ENCODE measurements at regions not wholly inside any gene's neighbourhood (a gene's known extent, or its start where the extent isn't known, plus 50 kb on each side); places are given as distances from the start of the nearest gene placed in this dataset.

DNA sequence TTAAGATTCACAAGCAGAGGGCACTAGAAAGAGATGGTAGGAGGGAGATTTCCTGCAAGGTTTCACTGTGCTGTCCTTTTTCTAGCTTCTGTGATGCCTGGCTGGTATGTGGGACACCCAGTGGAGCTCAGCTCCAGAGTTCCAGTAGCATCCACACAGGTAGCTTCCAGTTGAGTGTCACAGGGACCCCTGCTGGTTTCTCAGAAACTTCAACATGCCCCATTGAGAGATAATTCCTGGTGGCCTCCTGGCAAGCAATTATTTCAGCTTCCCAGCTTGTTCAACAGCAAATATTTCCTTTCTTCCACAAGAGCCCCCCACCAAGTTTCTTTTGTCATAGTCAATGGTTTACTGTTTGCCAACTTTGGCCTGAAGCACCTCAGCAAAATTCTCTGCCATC is 858.7 kb downstream of the REEP3 start:
- no peak overlapping the region for H3K4me3 ChIP-seq (ENCODE audit: control insufficient read depth, low read depth, low read length)
- DNase-seq (ENCODE audit: low read depth), result no peak
- TF ChIP-seq, protein P1, sequence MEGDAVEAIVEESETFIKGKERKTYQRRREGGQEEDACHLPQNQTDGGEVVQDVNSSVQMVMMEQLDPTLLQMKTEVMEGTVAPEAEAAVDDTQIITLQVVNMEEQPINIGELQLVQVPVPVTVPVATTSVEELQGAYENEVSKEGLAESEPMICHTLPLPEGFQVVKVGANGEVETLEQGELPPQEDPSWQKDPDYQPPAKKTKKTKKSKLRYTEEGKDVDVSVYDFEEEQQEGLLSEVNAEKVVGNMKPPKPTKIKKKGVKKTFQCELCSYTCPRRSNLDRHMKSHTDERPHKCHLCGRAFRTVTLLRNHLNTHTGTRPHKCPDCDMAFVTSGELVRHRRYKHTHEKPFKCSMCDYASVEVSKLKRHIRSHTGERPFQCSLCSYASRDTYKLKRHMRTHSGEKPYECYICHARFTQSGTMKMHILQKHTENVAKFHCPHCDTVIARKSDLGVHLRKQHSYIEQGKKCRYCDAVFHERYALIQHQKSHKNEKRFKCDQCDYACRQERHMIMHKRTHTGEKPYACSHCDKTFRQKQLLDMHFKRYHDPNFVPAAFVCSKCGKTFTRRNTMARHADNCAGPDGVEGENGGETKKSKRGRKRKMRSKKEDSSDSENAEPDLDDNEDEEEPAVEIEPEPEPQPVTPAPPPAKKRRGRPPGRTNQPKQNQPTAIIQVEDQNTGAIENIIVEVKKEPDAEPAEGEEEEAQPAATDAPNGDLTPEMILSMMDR (conservative IDR thresholded peaks at IDR 0.05; ENCODE audit: control insufficient read depth, insufficient read depth, low read depth, low read length), result no peak

DNA sequence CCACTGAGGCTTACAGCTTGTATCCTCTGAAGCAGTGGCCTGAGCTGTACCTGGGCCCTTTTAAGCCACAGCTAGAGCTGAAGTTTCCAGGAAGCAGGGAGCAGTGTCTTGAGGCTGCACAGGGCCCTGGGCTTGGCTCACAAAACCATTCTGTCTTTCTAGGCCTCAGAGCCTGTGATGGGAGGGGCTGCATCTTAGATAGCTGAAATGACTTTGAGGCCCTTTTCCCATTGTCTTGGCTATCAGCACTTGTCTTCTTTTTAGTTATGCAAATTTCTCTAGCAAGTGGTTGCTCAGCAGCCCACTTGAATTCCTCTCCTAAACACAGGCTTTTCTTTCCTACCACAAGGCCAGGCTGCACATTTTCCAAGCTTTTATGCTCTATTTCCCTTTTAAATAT is 864.2 kb downstream of the REEP3 start:
- DNase-seq (ENCODE audit: low read depth), result no peak
- H3K4me3 ChIP-seq (ENCODE audit: control insufficient read depth, low read depth, low read length), result no peak overlapping the region
- TF ChIP-seq, protein P1 (conservative IDR thresholded peaks at IDR 0.05; ENCODE audit: control insufficient read depth, insufficient read depth, low read depth, low read length), result no peak

- H3K4me3 ChIP-seq (ENCODE audit: control insufficient read depth, low read depth, low read length), result no peak overlapping the region
- DNase-seq (ENCODE audit: low read depth), result peak; percentile 12
- TF ChIP-seq, protein P1 (conservative IDR thresholded peaks at IDR 0.05; ENCODE audit: control insufficient read depth, insufficient read depth, low read depth, low read length), result no peak
Measured at GRCh38 chr10:64394744-64395143, 873.5 kb downstream of the REEP3 start.

DNA sequence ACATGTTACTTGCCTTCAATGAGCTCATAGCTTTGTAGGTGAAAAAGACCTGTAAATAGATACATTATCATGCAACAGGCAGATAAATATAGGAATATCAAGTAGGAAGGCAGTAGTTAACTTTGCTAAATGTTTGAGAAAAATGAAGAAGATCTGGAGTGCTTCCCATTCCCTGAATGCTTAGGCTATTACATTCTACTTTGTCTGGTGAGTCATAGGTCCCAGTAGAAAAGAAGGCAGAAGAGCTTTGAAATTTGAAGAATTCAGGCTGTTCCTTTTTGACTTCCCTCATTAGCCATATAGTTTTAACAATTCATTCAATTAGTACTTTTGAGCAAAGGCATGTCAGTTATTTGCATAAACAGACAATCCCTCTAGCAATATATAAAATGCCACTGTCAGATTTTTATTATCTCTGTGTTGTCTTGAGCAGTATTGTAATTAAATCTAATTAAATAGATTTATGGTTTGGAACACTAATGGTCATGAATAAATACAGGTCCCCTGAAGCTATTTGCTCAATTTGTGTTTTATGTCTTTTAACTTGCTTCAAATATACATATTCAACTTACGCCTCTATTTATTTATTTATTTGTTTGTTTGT is 875.0 kb downstream of the REEP3 start:
- H3K4me3 ChIP-seq (ENCODE audit: control insufficient read depth, low read depth, low read length), result no peak overlapping the region
- TF ChIP-seq, protein P1 (conservative IDR thresholded peaks at IDR 0.05; ENCODE audit: control insufficient read depth, insufficient read depth, low read depth, low read length), result no peak
- peak; percentile 53 for DNase-seq (ENCODE audit: low read depth)

DNA sequence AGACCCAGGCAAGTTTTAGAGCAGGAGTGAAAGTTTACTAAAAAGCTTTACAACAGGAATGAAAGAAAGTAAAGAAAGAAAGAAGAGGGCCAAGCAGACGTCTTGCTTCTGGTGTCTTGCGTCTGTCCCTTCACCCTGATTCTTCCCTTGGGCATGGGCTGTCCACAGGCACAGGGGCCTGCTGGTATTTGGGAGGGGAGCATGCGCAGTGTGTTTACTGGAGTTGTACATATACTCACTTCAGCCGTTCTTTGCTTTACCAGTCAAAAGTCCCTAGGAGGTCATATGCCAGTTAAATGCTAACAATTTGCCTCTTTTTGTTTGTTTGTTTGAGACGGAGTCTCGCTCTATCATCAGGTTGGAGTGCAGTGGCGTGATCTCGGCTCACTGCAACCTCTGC is 875.9 kb downstream of the REEP3 start:
- H3K4me3 ChIP-seq (ENCODE audit: control insufficient read depth, low read depth, low read length), result no peak overlapping the region
- TF ChIP-seq, protein P1 (conservative IDR thresholded peaks at IDR 0.05; ENCODE audit: control insufficient read depth, insufficient read depth, low read depth, low read length), result no peak
- no peak for DNase-seq (ENCODE audit: low read depth)

- TF ChIP-seq, protein P1 (conservative IDR thresholded peaks at IDR 0.05; ENCODE audit: control insufficient read depth, insufficient read depth, low read depth, low read length), result no peak
- no peak overlapping the region for H3K4me3 ChIP-seq (ENCODE audit: control insufficient read depth, low read depth, low read length)
Measured at GRCh38 chr10:64408391-64409183, 887.4 kb downstream of the REEP3 start.

More at GRCh38 chr10:64408391-64409183, 887.4 kb downstream of the REEP3 start:
- DNase-seq (ENCODE audit: low read depth), result no peak

Measured in fibroblast of mammary gland (primary cell).